HG03378 (cell line): ENCODE measurements at regions not wholly inside any gene's neighbourhood (a gene's known extent, or its start where the extent isn't known, plus 50 kb on each side); places are given as distances from the start of the nearest gene placed in this dataset.
A peak's percentile ranks its signal among the peaks of the same experiment; 100 is the strongest.
"Not testable (repeated sequence)": the region's sequence is repeated elsewhere in the genome, so short reads cannot be mapped to it uniquely, and the experiment has no call there.

Experiments
- ATAC-seq: cut with Tn5 transposase; IDR thresholded peaks from one replicate; pipeline ENCODE4 v1.9.1; 2021; ENCODE audit warnings: mild to moderate bottlenecking, moderate library complexity; ENCODE audit not compliant: unreplicated experiment

- ATAC-seq, result no peak
These were observed 143.1 kb upstream of the NUDT4 start for GRCh38 chr12:93234641-93235040.

GRCh38 chr12:93235881-93236280 is 141.8 kb upstream of the NUDT4 start:
- no peak for ATAC-seq

GRCh38 chr12:93237235-93237915 is 140.3 kb upstream of the NUDT4 start:
- no peak for ATAC-seq

- ATAC-seq, result not testable (repeated sequence)
These were observed 139.0 kb upstream of the NUDT4 start for GRCh38 chr12:93238512-93239262.

- ATAC-seq, result not testable (repeated sequence)
These were observed 137.9 kb upstream of the NUDT4 start for GRCh38 chr12:93239789-93240188.

GRCh38 chr12:93242154-93242972 is 135.4 kb upstream of the NUDT4 start:
- no peak for ATAC-seq

GRCh38 chr12:93243382-93243688 is 134.4 kb upstream of the NUDT4 start:
- no peak for ATAC-seq

GRCh38 chr12:93243689-93244513 is 133.8 kb upstream of the NUDT4 start:
- ATAC-seq, result no peak

GRCh38 chr12:93244514-93245077 is 133.1 kb upstream of the NUDT4 start:
- no peak for ATAC-seq

- ATAC-seq, result peak; percentile 63
These were observed 132.2 kb upstream of the NUDT4 start for GRCh38 chr12:93245543-93245942.

GRCh38 chr12:93247313-93247991 is 130.3 kb upstream of the NUDT4 start:
- ATAC-seq, result no peak

- ATAC-seq, result no peak
These were observed 125.5 kb upstream of the NUDT4 start for GRCh38 chr12:93252221-93252620.

GRCh38 chr12:93254911-93255310 is 122.8 kb upstream of the NUDT4 start:
- ATAC-seq, result no peak

- no peak for ATAC-seq
These were observed 121.3 kb upstream of the NUDT4 start for GRCh38 chr12:93256256-93256969.

GRCh38 chr12:93261505-93262094 is 116.1 kb upstream of the NUDT4 start:
- no peak for ATAC-seq

- no peak for ATAC-seq
These were observed 104.7 kb upstream of the NUDT4 start for GRCh38 chr12:93272997-93273396.

- no peak for ATAC-seq
These were observed 103.7 kb upstream of the NUDT4 start for GRCh38 chr12:93273834-93274564.

GRCh38 chr12:93274937-93275336 is 102.8 kb upstream of the NUDT4 start:
- no peak for ATAC-seq
